ENCODE measurements at regions not wholly inside any gene's neighbourhood (a gene's known extent, or its start where the extent isn't known, plus 50 kb on each side); places are given as distances from the start of the nearest gene placed in this dataset.

DNA sequence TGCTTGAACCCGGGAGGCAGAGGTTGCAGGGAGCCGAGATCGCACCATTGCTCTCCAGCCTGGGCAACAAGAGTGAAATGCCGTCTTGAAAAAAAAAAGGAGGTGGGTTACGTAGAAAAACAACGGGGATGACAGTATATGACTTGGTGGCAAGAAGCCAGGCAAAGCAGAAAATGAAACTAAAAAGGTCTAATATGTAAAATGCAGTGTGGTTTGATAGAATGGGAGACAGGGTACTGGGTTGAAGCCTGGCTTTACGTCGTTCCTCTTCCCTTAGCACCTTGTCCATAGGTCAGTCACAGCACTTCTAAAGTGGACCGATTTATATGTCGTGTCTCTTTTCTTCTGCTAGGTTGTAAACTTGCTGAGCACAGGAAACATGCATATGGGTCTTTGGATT is 274.9 kb upstream of the ZC3H12C start:
- TF ChIP-seq, protein P1, sequence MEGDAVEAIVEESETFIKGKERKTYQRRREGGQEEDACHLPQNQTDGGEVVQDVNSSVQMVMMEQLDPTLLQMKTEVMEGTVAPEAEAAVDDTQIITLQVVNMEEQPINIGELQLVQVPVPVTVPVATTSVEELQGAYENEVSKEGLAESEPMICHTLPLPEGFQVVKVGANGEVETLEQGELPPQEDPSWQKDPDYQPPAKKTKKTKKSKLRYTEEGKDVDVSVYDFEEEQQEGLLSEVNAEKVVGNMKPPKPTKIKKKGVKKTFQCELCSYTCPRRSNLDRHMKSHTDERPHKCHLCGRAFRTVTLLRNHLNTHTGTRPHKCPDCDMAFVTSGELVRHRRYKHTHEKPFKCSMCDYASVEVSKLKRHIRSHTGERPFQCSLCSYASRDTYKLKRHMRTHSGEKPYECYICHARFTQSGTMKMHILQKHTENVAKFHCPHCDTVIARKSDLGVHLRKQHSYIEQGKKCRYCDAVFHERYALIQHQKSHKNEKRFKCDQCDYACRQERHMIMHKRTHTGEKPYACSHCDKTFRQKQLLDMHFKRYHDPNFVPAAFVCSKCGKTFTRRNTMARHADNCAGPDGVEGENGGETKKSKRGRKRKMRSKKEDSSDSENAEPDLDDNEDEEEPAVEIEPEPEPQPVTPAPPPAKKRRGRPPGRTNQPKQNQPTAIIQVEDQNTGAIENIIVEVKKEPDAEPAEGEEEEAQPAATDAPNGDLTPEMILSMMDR (optimal IDR thresholded peaks at IDR 0.05 in 1 of 3, IDR thresholded peaks at IDR 0.05 in 1 of 3, conservative IDR thresholded peaks at IDR 0.05 in 1 of 3; ENCODE audit: extremely low read depth in 1 of 3, insufficient read depth in 2 of 3, low read length in 3 of 3), result no peak
- TF ChIP-seq EZH2 (IDR thresholded peaks at IDR 0.05; ENCODE audit: low read length), result no peak
- H3K9me3 ChIP-seq (ENCODE audit: control insufficient read depth, low read depth, low read length), result no peaks in the 10 kb centered on the region
- H3K4me2 ChIP-seq (ENCODE audit: control insufficient read depth, extremely low read depth, insufficient read depth, low read depth, low read length), result no peak overlapping the region
- H3K27ac ChIP-seq (ENCODE audit: control insufficient read depth, insufficient read depth, low read length), result no peak overlapping the region
- H3K36me3 ChIP-seq (ENCODE audit: control insufficient read depth in 2 of 2, extremely low read depth in 1 of 2, insufficient read depth in 2 of 2, low read length in 2 of 2), result no peaks in the 10 kb centered on the region
- no peak overlapping the region for H3K4me3 ChIP-seq (ENCODE audit: control insufficient read depth in 2 of 3, extremely low read depth in 1 of 3, insufficient read depth in 2 of 3, low read depth in 1 of 3, low read length in 3 of 3)
- H4K20me1 ChIP-seq (ENCODE audit: control insufficient read depth, extremely low read depth, insufficient read depth, low read length), result no peaks in the 10 kb centered on the region
- H3K27me3 ChIP-seq (ENCODE audit: control insufficient read depth, extremely low read depth, insufficient read depth, low read length), result no peaks in the 10 kb centered on the region
- no peaks in the 10 kb centered on the region for H3K79me2 ChIP-seq (ENCODE audit: control insufficient read depth, insufficient read depth, low read length)
- no peaks in the 10 kb centered on the region for H3K4me1 ChIP-seq (ENCODE audit: control insufficient read depth, extremely low read depth, insufficient read depth, low read length)
- dilution Hi-C loops (cut with MboI; ENCODE audit: extremely low pct_ligation_motif_present, low sequenced_read_pairs), result no loop called here
- no peak for FAIRE-seq
- H3K9ac ChIP-seq (ENCODE audit: control insufficient read depth, extremely low read depth, insufficient read depth, low read length), result no peak overlapping the region
- H3K9me1 ChIP-seq (ENCODE audit: control insufficient read depth, extremely low read depth, insufficient read depth, low read length), result no peaks in the 10 kb centered on the region
- no peak for DNase-seq (ENCODE audit: low read depth, low spot score)
- H2AFZ ChIP-seq (ENCODE audit: control insufficient read depth, low read length), result no peak overlapping the region

DNA sequence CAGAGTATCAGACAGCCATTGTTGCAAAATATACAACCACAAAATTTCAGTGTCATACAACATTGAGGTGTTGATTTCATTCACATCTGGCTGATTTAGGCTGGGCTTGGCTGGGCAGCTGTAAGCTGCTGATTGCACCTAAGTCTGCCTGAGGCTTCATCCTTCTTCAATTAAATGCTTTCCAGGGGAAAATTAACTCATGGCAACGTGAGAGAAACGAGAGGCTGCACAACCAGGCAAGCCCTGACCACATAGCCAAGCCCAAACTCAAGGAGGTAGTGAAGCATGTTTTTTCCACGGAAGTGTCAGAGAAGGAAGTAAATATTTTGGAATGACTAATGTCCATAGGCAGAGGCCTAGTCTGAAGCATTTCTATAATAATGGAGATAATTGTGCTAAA is 273.8 kb upstream of the ZC3H12C start:
- dilution Hi-C loops (cut with MboI; ENCODE audit: extremely low pct_ligation_motif_present, low sequenced_read_pairs), result no loop called here
- Histone ChIP-seq H2AFZ (ENCODE audit: control insufficient read depth, low read length) (no peak overlapping the region), H3K27me3 (ENCODE audit: control insufficient read depth, extremely low read depth, insufficient read depth, low read length) (no peaks in the 10 kb centered on the region), H3K27ac (ENCODE audit: control insufficient read depth, insufficient read depth, low read length) (no peak overlapping the region), H3K36me3 (ENCODE audit: control insufficient read depth in 2 of 2, extremely low read depth in 1 of 2, insufficient read depth in 2 of 2, low read length in 2 of 2) (no peaks in the 10 kb centered on the region), H3K4me1 (ENCODE audit: control insufficient read depth, extremely low read depth, insufficient read depth, low read length) (no peaks in the 10 kb centered on the region), H3K9me1 (ENCODE audit: control insufficient read depth, extremely low read depth, insufficient read depth, low read length) (no peaks in the 10 kb centered on the region), H3K9ac (ENCODE audit: control insufficient read depth, extremely low read depth, insufficient read depth, low read length) (no peak overlapping the region), H3K4me3 (ENCODE audit: control insufficient read depth in 2 of 3, extremely low read depth in 1 of 3, insufficient read depth in 2 of 3, low read depth in 1 of 3, low read length in 3 of 3) (no peak overlapping the region), H3K79me2 (ENCODE audit: control insufficient read depth, insufficient read depth, low read length) (no peaks in the 10 kb centered on the region), H3K9me3 (ENCODE audit: control insufficient read depth, low read depth, low read length) (no peaks in the 10 kb centered on the region), H3K4me2 (ENCODE audit: control insufficient read depth, extremely low read depth, insufficient read depth, low read depth, low read length) (no peak overlapping the region), H4K20me1 (ENCODE audit: control insufficient read depth, extremely low read depth, insufficient read depth, low read length) (no peaks in the 10 kb centered on the region)
- no peak for DNase-seq (ENCODE audit: low read depth, low spot score)
- no peak for TF ChIP-seq EZH2 (IDR thresholded peaks at IDR 0.05; ENCODE audit: low read length)
- TF ChIP-seq, protein P1 (optimal IDR thresholded peaks at IDR 0.05 in 1 of 3, IDR thresholded peaks at IDR 0.05 in 1 of 3, conservative IDR thresholded peaks at IDR 0.05 in 1 of 3; ENCODE audit: extremely low read depth in 1 of 3, insufficient read depth in 2 of 3, low read length in 3 of 3), result no peak
- FAIRE-seq, result peak; percentile 88
